Endothelial cell of umbilical vein (primary cell): ENCODE measurements at regions not wholly inside any gene's neighbourhood (a gene's known extent, or its start where the extent isn't known, plus 50 kb on each side); places are given as distances from the start of the nearest gene placed in this dataset.

Experiments
- BruUV-seq: library from RNA; stranded (reverse); fragments of 400-500 nt; replicated peaks from 2 replicates; lab custom pipeline; 2021; lab: Mats Ljungman, UMichigan
- CTCF ChIA-PET: fragments of 300-600, 350-600 bp; sonication (Branson Sonifier 250); formaldehyde crosslinking; loops from one replicate; lab custom pipeline; 2021; ENCODE audit warnings: antibody characterized with exemption, inconsistent platforms; lab: Charles Lee
- POLR2A ChIA-PET: fragments of 300-600, 350-600 bp; sonication (Branson Sonifier 250); formaldehyde crosslinking; loops from one replicate; lab custom pipeline; 2021; ENCODE audit warnings: antibody characterized with exemption, inconsistent platforms; lab: Charles Lee
- DNase-seq: peaks from one replicate; pipeline ENCODE4 v3.0.0-alpha.2; 2011; ENCODE audit warnings: low read depth, low spot score
- FAIRE-seq: peaks from 2 replicates; lab custom pipeline; 2011; peaks lifted over from hg19 to GRCh38; lab: Jason Lieb, UNC
- H2AFZ ChIP-seq: 2 replicates; pipeline ENCODE4 v1.6.0; 2012; ENCODE audit warnings: low read depth, low read length, control low read depth, inconsistent platforms
- H3K27ac ChIP-seq: 2 replicates; pipeline ENCODE4 v1.5.1; 2011; ENCODE audit warnings: low read depth, mild to moderate bottlenecking, control low read depth, low read length, moderate library complexity; ENCODE audit not compliant: insufficient read depth
- H3K27me3 ChIP-seq, 2 experiments: 2 replicates each; pipeline versions ENCODE4 v1.6.0 to v1.6.1; 2011; ENCODE audit warnings: low read length in 2 of 2, mixed read lengths in 1 of 2; ENCODE audit not compliant: control insufficient read depth in 2 of 2, insufficient read depth in 2 of 2
- H3K36me3 ChIP-seq, 2 experiments: 2 replicates in 1 of 2; 3 replicates in 1 of 2; pipeline ENCODE4 v1.5.1; 2011; ENCODE audit warnings: low read length in 2 of 2, mild to moderate bottlenecking in 1 of 2, moderate library complexity in 1 of 2; ENCODE audit not compliant: control insufficient read depth in 2 of 2, insufficient read depth in 2 of 2; ENCODE audit errors: extremely low read depth in 1 of 2
- H3K4me1 ChIP-seq: 3 replicates; pipeline ENCODE4 v1.5.1; 2011; ENCODE audit warnings: mild to moderate bottlenecking, low read length; ENCODE audit not compliant: control insufficient read depth, insufficient read depth; ENCODE audit errors: extremely low read depth
- H3K4me2 ChIP-seq: 2 replicates; pipeline ENCODE4 v1.6.1; 2011; ENCODE audit warnings: low read length, control low read depth, mixed read lengths; ENCODE audit not compliant: insufficient read depth
- H3K4me3 ChIP-seq, 3 experiments: fragments of 200-600 bp in 1 of 3; sonication (generic), shearing (Covaris generic) in 1 of 3; replicated peaks in 1 of 3; 2 replicates each; pipeline ENCODE4 v1.5.1; 2011 to 2016; ENCODE audit warnings: control low read depth in 3 of 3, low read length in 3 of 3, mild to moderate bottlenecking in 2 of 3, inconsistent platforms in 1 of 3, low read depth in 1 of 3, moderate library complexity in 1 of 3; ENCODE audit not compliant: insufficient read depth in 1 of 3
- H3K79me2 ChIP-seq: 2 replicates; pipeline ENCODE4 v1.6.0; 2012; ENCODE audit warnings: low read length, inconsistent platforms; ENCODE audit not compliant: control insufficient read depth, insufficient read depth
- H3K9ac ChIP-seq: replicated peaks from 2 replicates; pipeline ENCODE3; 2011; ENCODE audit warnings: low read length, control low read depth; ENCODE audit not compliant: insufficient read depth; ENCODE audit errors: extremely low read depth
- H3K9me1 ChIP-seq: replicated peaks from 3 replicates; pipeline ENCODE4 v1.6.0; 2011; ENCODE audit warnings: mild to moderate bottlenecking, low read length; ENCODE audit not compliant: control insufficient read depth, insufficient read depth; ENCODE audit errors: extremely low read depth
- H3K9me3 ChIP-seq: replicated peaks from 2 replicates; pipeline ENCODE4 v1.5.1; 2012; ENCODE audit warnings: low read length, inconsistent platforms; ENCODE audit not compliant: control insufficient read depth, insufficient read depth
- H4K20me1 ChIP-seq: replicated peaks from 2 replicates; pipeline ENCODE3; 2011; ENCODE audit warnings: mild to moderate bottlenecking, low read length; ENCODE audit not compliant: control insufficient read depth, insufficient read depth; ENCODE audit errors: extremely low read depth
- EZH2 ChIP-seq: IDR thresholded peaks from 2 replicates; pipeline ENCODE4 v1.6.1; 2012; ENCODE audit warnings: borderline replicate concordance, low read depth, mild to moderate bottlenecking, moderate library complexity, low read length, inconsistent platforms; ENCODE audit not compliant: severe bottlenecking
- FOS ChIP-seq: IDR thresholded peaks from 2 replicates; pipeline ENCODE4 v1.6.1; 2011; ENCODE audit warnings: mild to moderate bottlenecking, low read length, moderate library complexity, borderline replicate concordance; ENCODE audit not compliant: insufficient read depth
- GATA2 ChIP-seq: IDR thresholded peaks from 2 replicates; pipeline ENCODE4 v1.7.0; 2011; ENCODE audit warnings: low read depth, mild to moderate bottlenecking, moderate library complexity, mixed read lengths, low read length; ENCODE audit not compliant: insufficient read length, insufficient read depth
- JUN ChIP-seq: IDR thresholded peaks from 2 replicates; pipeline ENCODE4 v1.6.1; 2011; ENCODE audit warnings: borderline replicate concordance, low read depth; ENCODE audit not compliant: insufficient read length, insufficient read depth
- MYC ChIP-seq: IDR thresholded peaks from one replicate; pipeline ENCODE4 v1.6.1; 2011; ENCODE audit warnings: mild to moderate bottlenecking, low read depth, low read length
- POLR2A ChIP-seq: IDR thresholded peaks from 2 replicates; pipeline ENCODE4 v1.6.1; 2012; ENCODE audit warnings: low read depth, mild to moderate bottlenecking, control low read depth, low read length
- POLR2AphosphoS5 ChIP-seq: IDR thresholded peaks from 2 replicates; pipeline ENCODE4 v1.6.1; 2012; ENCODE audit warnings: low read depth, mild to moderate bottlenecking, control low read depth, low read length, moderate library complexity; ENCODE audit not compliant: insufficient read depth
- dilution Hi-C: fragments of 300-500 bp; cut with MboI; formaldehyde crosslinking; loops from one replicate; pipeline ENCODE4 v1.15.0; 2019; ENCODE audit warnings: low sequenced_read_pairs; ENCODE audit not compliant: extremely low pct_ligation_motif_present
- intact Hi-C: fragments of 100-400 bp; cut with micrococcal nuclease; formaldehyde crosslinking; loops from one replicate; pipeline ENCODE4 v1.10.0; 2022
- TF ChIP-seq, protein P1 (sequence below): IDR thresholded peaks from 2 replicates; pipeline ENCODE4 v1.6.1; 2011; ENCODE audit not compliant: insufficient read depth, insufficient read length
- TF ChIP-seq, protein P2 (sequence below), 2 donors: IDR thresholded peaks; 1 replicate in 1 of 2; 2 replicates in 1 of 2; pipeline ENCODE4 v1.5.1; 2011; ENCODE audit warnings: low read length in 2 of 2, mild to moderate bottlenecking in 2 of 2, moderate library complexity in 2 of 2, control low read depth in 1 of 2, inconsistent platforms in 1 of 2, low read depth in 1 of 2; ENCODE audit not compliant: insufficient read depth in 1 of 2; ENCODE audit errors: extremely low read depth in 1 of 2

- TF ChIP-seq EZH2 (no peak), POLR2AphosphoS5 (no peak), GATA2 (no peak), JUN (no peak), FOS (no peak), MYC (no peak), POLR2A (no peak)
- TF ChIP-seq, protein P1, sequence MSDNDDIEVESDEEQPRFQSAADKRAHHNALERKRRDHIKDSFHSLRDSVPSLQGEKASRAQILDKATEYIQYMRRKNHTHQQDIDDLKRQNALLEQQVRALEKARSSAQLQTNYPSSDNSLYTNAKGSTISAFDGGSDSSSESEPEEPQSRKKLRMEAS: no peak
- TF ChIP-seq, protein P2, sequence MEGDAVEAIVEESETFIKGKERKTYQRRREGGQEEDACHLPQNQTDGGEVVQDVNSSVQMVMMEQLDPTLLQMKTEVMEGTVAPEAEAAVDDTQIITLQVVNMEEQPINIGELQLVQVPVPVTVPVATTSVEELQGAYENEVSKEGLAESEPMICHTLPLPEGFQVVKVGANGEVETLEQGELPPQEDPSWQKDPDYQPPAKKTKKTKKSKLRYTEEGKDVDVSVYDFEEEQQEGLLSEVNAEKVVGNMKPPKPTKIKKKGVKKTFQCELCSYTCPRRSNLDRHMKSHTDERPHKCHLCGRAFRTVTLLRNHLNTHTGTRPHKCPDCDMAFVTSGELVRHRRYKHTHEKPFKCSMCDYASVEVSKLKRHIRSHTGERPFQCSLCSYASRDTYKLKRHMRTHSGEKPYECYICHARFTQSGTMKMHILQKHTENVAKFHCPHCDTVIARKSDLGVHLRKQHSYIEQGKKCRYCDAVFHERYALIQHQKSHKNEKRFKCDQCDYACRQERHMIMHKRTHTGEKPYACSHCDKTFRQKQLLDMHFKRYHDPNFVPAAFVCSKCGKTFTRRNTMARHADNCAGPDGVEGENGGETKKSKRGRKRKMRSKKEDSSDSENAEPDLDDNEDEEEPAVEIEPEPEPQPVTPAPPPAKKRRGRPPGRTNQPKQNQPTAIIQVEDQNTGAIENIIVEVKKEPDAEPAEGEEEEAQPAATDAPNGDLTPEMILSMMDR (IDR thresholded peaks at IDR 0.05; ENCODE audit: extremely low read depth in 1 of 2, insufficient read depth in 1 of 2, low read depth in 1 of 2, low read length in 2 of 2): no peak
- no peaks in the 10 kb centered on the region for H4K20me1 ChIP-seq
- no peak overlapping the region for H3K4me2 ChIP-seq
- H3K79me2 ChIP-seq: no peaks in the 10 kb centered on the region
- no peaks in the 10 kb centered on the region for H3K36me3 ChIP-seq
- dilution Hi-C loops: no loop called here
- no peaks in the 10 kb centered on the region for H3K27me3 ChIP-seq
- intact Hi-C loops: no loop called here
- BruUV-seq: no TSS peak
- H3K9me1 ChIP-seq: no peaks in the 10 kb centered on the region
- H3K4me1 ChIP-seq: no peaks in the 10 kb centered on the region
- H3K27ac ChIP-seq: no peak overlapping the region
- DNase-seq: no peak
- H3K9me3 ChIP-seq: no peaks in the 10 kb centered on the region
- no peak for FAIRE-seq
- no peak overlapping the region for H2AFZ ChIP-seq
- no peak overlapping the region for H3K4me3 ChIP-seq
- ChIA-PET CTCF (no interaction called here), POLR2A (no interaction called here)
- H3K9ac ChIP-seq: no peak overlapping the region
These were observed 160.0 kb downstream of the TMEM161B start for GRCh38 chr5:88108490-88109279.
